ENCODE measurements at regions not wholly inside any gene's neighbourhood (a gene's known extent, or its start where the extent isn't known, plus 50 kb on each side); places are given as distances from the start of the nearest gene placed in this dataset.

GRCh38 chr1:55645270-55645669 lies 430.1 kb upstream of the USP24 start:
- TF ChIP-seq CTCF (IDR thresholded peaks at IDR 0.05; ENCODE audit: control extremely low read depth in 1 of 3, insufficient read depth in 1 of 3, low read depth in 1 of 3, low read length in 3 of 3) = no peak
- TF ChIP-seq GABPA (IDR thresholded peaks at IDR 0.05; ENCODE audit: borderline replicate concordance, insufficient read depth, low read length) = no peak
- TF ChIP-seq, protein P1, sequence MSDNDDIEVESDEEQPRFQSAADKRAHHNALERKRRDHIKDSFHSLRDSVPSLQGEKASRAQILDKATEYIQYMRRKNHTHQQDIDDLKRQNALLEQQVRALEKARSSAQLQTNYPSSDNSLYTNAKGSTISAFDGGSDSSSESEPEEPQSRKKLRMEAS (IDR thresholded peaks at IDR 0.05) = no peak
- TF ChIP-seq USF2 (IDR thresholded peaks at IDR 0.05; ENCODE audit: low read length) = no peak
- TF ChIP-seq SRF (IDR thresholded peaks at IDR 0.05; ENCODE audit: low read depth, low read length) = no peak
